GM18951 (cell line): ENCODE measurements at regions not wholly inside any gene's neighbourhood (a gene's known extent, or its start where the extent isn't known, plus 50 kb on each side); places are given as distances from the start of the nearest gene placed in this dataset.
"Not testable (repeated sequence)": the region's sequence is repeated elsewhere in the genome, so short reads cannot be mapped to it uniquely, and the experiment has no call there.

Experiments
- POLR2A ChIP-seq: IDR thresholded peaks from 4 replicates; pipeline ENCODE4 v1.6.1; 2011; ENCODE audit warnings: mild to moderate bottlenecking; ENCODE audit not compliant: insufficient read length, insufficient read depth; ENCODE audit errors: extremely low read depth
- in situ Hi-C: fragments of 300-500 bp; cut with MboI; formaldehyde crosslinking; loops from one replicate; pipeline ENCODE4 v1.12.0; 2022; ENCODE audit warnings: low sequenced_read_pairs, mixed read lengths, inconsistent platforms; ENCODE audit not compliant: unreplicated experiment

GRCh38 chr4:103895876-103896465 lies 176.2 kb upstream of the TACR3 start:
- in situ Hi-C loops = no loop called here
- TF ChIP-seq POLR2A = no peak

DNA sequence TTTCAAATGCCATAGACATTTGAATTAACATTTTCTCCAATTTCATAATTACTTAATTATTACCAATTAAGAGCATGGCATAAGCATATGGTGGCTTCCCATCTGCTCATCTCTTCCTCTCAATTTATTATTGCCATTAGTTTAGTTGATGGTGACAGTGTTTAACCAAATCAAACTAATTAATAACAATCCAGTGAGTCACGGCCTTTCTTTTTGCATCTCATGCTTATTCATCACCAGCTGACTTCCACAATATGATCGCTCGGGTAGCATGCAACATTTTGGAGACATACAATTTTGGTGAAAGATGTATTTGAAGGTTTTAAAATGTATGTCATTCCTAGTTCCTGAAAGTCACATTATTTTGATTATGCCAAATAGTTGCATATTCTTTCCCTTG lies 172.8 kb upstream of the TACR3 start:
- in situ Hi-C loops = no loop called here
- no peak for TF ChIP-seq POLR2A

GRCh38 chr4:103887191-103887590 lies 167.4 kb upstream of the TACR3 start:
- in situ Hi-C loops = no loop called here
- TF ChIP-seq POLR2A = no peak

GRCh38 chr4:103885152-103885551 lies 165.4 kb upstream of the TACR3 start:
- TF ChIP-seq POLR2A = no peak
- in situ Hi-C loops = no loop called here

GRCh38 chr4:103867311-103867710 lies 147.5 kb upstream of the TACR3 start:
- in situ Hi-C loops = no loop called here
- no peak for TF ChIP-seq POLR2A

GRCh38 chr4:103853627-103854026 lies 133.8 kb upstream of the TACR3 start:
- in situ Hi-C loops = no loop called here
- TF ChIP-seq POLR2A = no peak

DNA sequence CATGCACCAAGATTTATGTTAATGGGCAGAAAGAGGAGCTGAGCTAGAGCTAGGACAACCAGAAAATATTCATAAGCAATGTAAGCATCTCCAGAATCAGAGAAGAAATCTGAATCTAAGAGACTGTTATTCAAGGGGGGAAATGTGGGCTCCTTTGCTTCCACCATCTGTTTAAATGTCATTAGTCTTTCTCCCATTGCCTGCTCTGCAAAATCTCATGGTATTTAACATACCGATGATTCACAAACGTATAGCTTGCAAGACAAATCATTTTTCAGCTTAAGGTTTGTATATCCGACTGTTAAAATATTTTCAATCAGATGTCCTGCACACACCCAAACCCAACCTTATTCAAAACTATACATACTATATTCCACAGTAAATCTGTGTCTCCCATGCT lies 133.4 kb upstream of the TACR3 start:
- in situ Hi-C loops = no loop called here
- TF ChIP-seq POLR2A = no peak

DNA sequence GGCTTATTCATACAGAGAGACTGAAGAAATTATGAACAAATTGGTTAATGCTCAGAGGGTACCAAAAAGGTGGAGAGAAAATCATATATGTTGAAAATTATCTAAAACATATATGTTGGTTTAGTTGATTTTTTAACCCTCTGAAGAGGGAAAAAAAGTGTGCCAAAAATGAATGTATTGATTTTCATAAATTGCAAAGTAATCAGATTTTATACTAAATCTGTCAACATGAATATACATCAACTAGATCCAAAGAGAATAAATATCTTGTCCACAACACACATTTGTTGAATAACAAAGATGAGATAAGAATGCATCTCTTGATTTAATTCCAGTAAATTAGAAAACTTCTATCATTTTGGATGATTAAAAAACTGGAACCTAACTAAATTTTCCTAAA lies 125.3 kb upstream of the TACR3 start:
- TF ChIP-seq POLR2A = no peak
- in situ Hi-C loops = no loop called here

GRCh38 chr4:103842637-103843239 lies 123.0 kb upstream of the TACR3 start:
- in situ Hi-C loops = no loop called here

GRCh38 chr4:103842076-103842475 lies 122.3 kb upstream of the TACR3 start:
- in situ Hi-C loops = no loop called here
- TF ChIP-seq POLR2A = no peak

More at GRCh38 chr4:103842637-103843239, 123.0 kb upstream of the TACR3 start:
- TF ChIP-seq POLR2A = no peak

DNA sequence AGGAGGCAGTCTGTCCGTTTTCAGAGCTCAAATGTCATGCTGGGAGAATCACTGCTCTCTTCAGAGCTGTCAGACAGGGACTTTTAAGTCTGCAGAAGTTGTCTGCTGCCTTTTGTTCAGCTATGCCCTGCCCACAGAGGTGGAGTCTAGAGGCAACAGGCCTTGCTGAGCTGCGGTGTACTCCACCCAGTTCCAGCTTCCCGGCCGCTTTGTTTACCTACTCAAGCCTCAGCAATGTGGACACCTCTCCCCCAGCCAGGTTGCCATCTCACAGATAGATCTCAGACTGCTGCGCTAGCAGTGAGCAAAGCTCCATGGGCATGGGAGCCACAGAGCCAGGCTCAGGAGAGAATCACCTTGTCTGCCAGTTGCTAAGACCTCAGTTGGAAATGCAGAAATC lies 90.5 kb upstream of the TACR3 start:
- in situ Hi-C loops = not testable (repeated sequence)

DNA sequence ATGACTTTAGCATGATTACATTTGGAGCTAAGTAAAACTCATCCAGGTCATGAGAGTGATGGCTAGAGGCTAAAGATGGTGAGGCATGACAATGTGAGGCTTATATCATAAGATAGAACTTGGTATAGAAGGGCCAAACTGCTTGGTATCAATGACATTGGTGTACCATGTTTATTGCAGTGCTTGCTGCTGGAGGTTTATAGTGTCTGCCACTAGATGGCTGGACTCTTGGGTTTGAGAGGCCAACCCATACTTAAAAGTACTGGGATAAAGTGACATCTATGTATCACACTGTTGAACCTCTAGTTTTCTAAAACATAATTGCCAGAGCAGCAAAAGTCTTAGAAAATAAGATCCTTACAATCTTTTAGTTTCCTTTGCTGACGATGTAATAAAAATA lies 83.0 kb upstream of the TACR3 start:
- in situ Hi-C loops = no loop called here
- TF ChIP-seq POLR2A = no peak

GRCh38 chr4:103787057-103787456 lies 67.3 kb upstream of the TACR3 start:
- in situ Hi-C loops = loop anchor here (25.0 kb wide), 1 partner anchor 575 kb away; no protein-coding TSS in a partner anchor
- no peak for TF ChIP-seq POLR2A

- no peak for TF ChIP-seq POLR2A
- in situ Hi-C loops = loop anchor here (25.0 kb wide), 1 partner anchor 574 kb away; no protein-coding TSS in a partner anchor
Observed at GRCh38 chr4:103786593-103786992, 66.8 kb upstream of the TACR3 start.
